GM23338 (cell line): ENCODE measurements at regions not wholly inside any gene's neighbourhood (a gene's known extent, or its start where the extent isn't known, plus 50 kb on each side); places are given as distances from the start of the nearest gene placed in this dataset.

Experiments
- ATAC-seq: fragments of 200-7000 bp; cut with Tn5 transposase; 3 replicates; pipeline ENCODE4 v1.9.1; 2020
- DNase-seq: peaks from one replicate; pipeline ENCODE4 v3.0.0-alpha.2; 2015; ENCODE audit warnings: low spot score
- H2AFZ ChIP-seq: fragments of 200-600 bp; sonication (generic); 2 replicates; pipeline ENCODE4 v1.8.0; 2016; ENCODE audit warnings: antibody characterized with exemption, mild to moderate bottlenecking, moderate library complexity
- H3F3A ChIP-seq: fragments of 200-600 bp; sonication (generic); replicated peaks from 2 replicates; pipeline ENCODE4 v1.8.0; 2017; ENCODE audit warnings: antibody characterized with exemption, mixed run types, low read depth
- H3K27ac ChIP-seq: fragments of 200-600 bp; sonication (generic); 2 replicates; pipeline ENCODE4 v1.6.1; 2016; ENCODE audit warnings: low read depth
- H3K27me3 ChIP-seq: fragments of 200-600 bp; sonication (generic); 2 replicates; pipeline ENCODE4 v1.8.0; 2016; ENCODE audit warnings: mild to moderate bottlenecking, mixed run types, moderate library complexity; ENCODE audit not compliant: insufficient read depth
- H3K36me3 ChIP-seq: fragments of 200-600 bp; sonication (generic); 2 replicates; pipeline ENCODE4 v1.8.0; 2016; ENCODE audit warnings: mild to moderate bottlenecking; ENCODE audit not compliant: insufficient read depth
- H3K4me1 ChIP-seq: fragments of 200-600 bp; sonication (generic); 2 replicates; pipeline ENCODE4 v1.8.0; 2016; ENCODE audit warnings: mild to moderate bottlenecking, moderate library complexity; ENCODE audit not compliant: insufficient read depth
- H3K4me2 ChIP-seq: fragments of 200-600 bp; sonication (generic); 2 replicates; pipeline ENCODE4 v1.7.1; 2017; ENCODE audit warnings: mixed run types
- H3K4me3 ChIP-seq: fragments of 200-600 bp; sonication (generic); 2 replicates; pipeline ENCODE4 v1.6.1; 2016; ENCODE audit warnings: mixed run types
- H3K79me2 ChIP-seq: fragments of 200-600 bp; sonication (generic); replicated peaks from 2 replicates; pipeline ENCODE4 v1.8.0; 2017; ENCODE audit warnings: mild to moderate bottlenecking; ENCODE audit not compliant: insufficient read depth
- H3K9me2 ChIP-seq: fragments of 200-600 bp; sonication (generic); 2 replicates; pipeline ENCODE4 v1.8.0; 2017; ENCODE audit not compliant: insufficient read depth
- H4K20me1 ChIP-seq: fragments of 200-600 bp; sonication (generic); replicated peaks from 2 replicates; pipeline ENCODE4 v1.8.0; 2017; ENCODE audit warnings: mild to moderate bottlenecking; ENCODE audit not compliant: insufficient read depth
- H3K27ac Mint-ChIP-seq: 2 replicates; pipeline ENCODE4 v1.8.0; 2020; ENCODE audit warnings: inconsistent platforms, mild to moderate bottlenecking, moderate library complexity, mixed read lengths
- H3K27me3 Mint-ChIP-seq: 3 replicates; pipeline ENCODE4 v1.8.0; 2022; ENCODE audit warnings: low read depth, mild to moderate bottlenecking, moderate library complexity, mixed read lengths, inconsistent platforms; ENCODE audit not compliant: insufficient read depth, poor library complexity
- H3K36me3 Mint-ChIP-seq: 3 replicates; pipeline ENCODE4 v1.8.0; 2021; ENCODE audit warnings: low read depth, mild to moderate bottlenecking, inconsistent platforms, moderate library complexity, mixed read lengths
- H3K4me1 Mint-ChIP-seq: 3 replicates; pipeline ENCODE4 v1.8.0; 2020; ENCODE audit warnings: mild to moderate bottlenecking, inconsistent platforms, mixed read lengths
- H3K4me3 Mint-ChIP-seq: 3 replicates; pipeline ENCODE4 v1.8.0; 2021; ENCODE audit warnings: moderate library complexity, mild to moderate bottlenecking, inconsistent platforms, mixed read lengths
- H3K9me3 Mint-ChIP-seq: 3 replicates; pipeline ENCODE4 v1.8.0; 2020; ENCODE audit warnings: moderate library complexity, mild to moderate bottlenecking, inconsistent platforms, mixed read lengths
- CREB1 ChIP-seq: fragments of 250-450 bp; sonication (Bioruptor Pico); IDR thresholded peaks from 2 replicates; pipeline ENCODE4 v1.5.0; 2020; ENCODE audit warnings: low read depth, mild to moderate bottlenecking, moderate library complexity
- EZH2phosphoT487 ChIP-seq: fragments of 200-600 bp; sonication (generic); IDR thresholded peaks from one replicate; pipeline ENCODE4 v1.8.1; 2018; ENCODE audit warnings: antibody characterized with exemption; ENCODE audit not compliant: unreplicated experiment
- JUNB ChIP-seq: IDR thresholded peaks from one replicate; pipeline ENCODE4 v1.6.1; 2016; ENCODE audit warnings: antibody characterized with exemption; ENCODE audit not compliant: unreplicated experiment
- NANOG ChIP-seq: IDR thresholded peaks from 2 replicates; pipeline ENCODE4 v1.6.1; 2016; ENCODE audit warnings: antibody characterized with exemption, borderline replicate concordance
- ZNF114 ChIP-seq: fragments of 250-450 bp; sonication (Bioruptor Pico); IDR thresholded peaks from 2 replicates; pipeline ENCODE4 v1.5.0; 2020; ENCODE audit warnings: mild to moderate bottlenecking, moderate library complexity
- ZNF331 ChIP-seq: fragments of 250-450 bp; sonication (Bioruptor Pico); IDR thresholded peaks from 2 replicates; pipeline ENCODE4 v1.5.0; 2020; ENCODE audit warnings: low read depth, mild to moderate bottlenecking, moderate library complexity
- TF ChIP-seq, protein P1 (sequence below): IDR thresholded peaks from 2 replicates; pipeline ENCODE4 v1.6.1; 2016; ENCODE audit warnings: antibody characterized with exemption
- TF ChIP-seq, protein P2 (sequence below), 2 experiments: fragments of 200-600 bp in 1 of 2; sonication (generic) in 1 of 2; conservative IDR thresholded peaks; 2 replicates each; pipeline versions ENCODE4 v1.5.1 to v1.6.1; 2016 to 2017; ENCODE audit warnings: antibody characterized with exemption in 2 of 2, low read depth in 2 of 2, mild to moderate bottlenecking in 2 of 2, moderate library complexity in 1 of 2
- TF ChIP-seq, protein P3 (sequence below): fragments of 250-450 bp; sonication (Bioruptor Pico); IDR thresholded peaks from 2 replicates; pipeline ENCODE4 v1.5.0; 2020; ENCODE audit warnings: mild to moderate bottlenecking, moderate library complexity

DNA sequence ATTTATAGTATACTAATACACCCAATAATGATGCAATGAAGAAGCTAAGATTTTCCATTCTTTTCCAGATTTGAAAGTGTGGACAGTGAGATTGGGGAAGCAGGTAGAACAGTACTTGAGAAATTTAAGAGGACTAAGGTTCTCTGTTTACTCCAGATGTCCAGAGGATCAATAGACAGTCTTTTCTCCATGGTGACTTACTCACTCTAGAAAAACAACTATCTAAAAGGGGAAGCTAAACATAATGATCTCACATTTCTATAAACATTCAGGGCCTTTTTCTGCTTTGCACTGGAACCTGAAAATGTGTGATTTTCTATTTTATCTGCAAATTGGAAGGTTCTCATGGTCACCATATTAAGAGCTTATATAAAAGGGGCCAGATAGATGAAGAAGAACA lies 93.9 kb upstream of the ZBTB18 start:
- Histone ChIP-seq H3K4me2 (no peak overlapping the region), H2AFZ (no peak overlapping the region), H3K27ac (no peak overlapping the region), H3K27me3 (no peaks in the 10 kb centered on the region), H3K9me2 (no peaks in the 10 kb centered on the region), H3K79me2 (no peaks in the 10 kb centered on the region), H3K36me3 (no peaks in the 10 kb centered on the region), H4K20me1 (no peaks in the 10 kb centered on the region), H3K4me3 (no peak overlapping the region), H3F3A (no peaks in the 10 kb centered on the region), H3K4me1 (peaks cover 5% of the 10 kb centered on the region; the same call in 1 of the 2 replicates)
- DNase-seq, result no peak
- Mint-ChIP-seq H3K27ac (no peak overlapping the region), H3K36me3 (no peaks in the 10 kb centered on the region), H3K27me3 (peaks cover 3% of the 10 kb centered on the region), H3K4me3 (no peak overlapping the region), H3K4me1 (peaks cover 7% of the 10 kb centered on the region), H3K9me3 (no peaks in the 10 kb centered on the region)
- TF ChIP-seq ZNF331 (CRISPR knock-in tag), result no peak
- TF ChIP-seq, protein P1, sequence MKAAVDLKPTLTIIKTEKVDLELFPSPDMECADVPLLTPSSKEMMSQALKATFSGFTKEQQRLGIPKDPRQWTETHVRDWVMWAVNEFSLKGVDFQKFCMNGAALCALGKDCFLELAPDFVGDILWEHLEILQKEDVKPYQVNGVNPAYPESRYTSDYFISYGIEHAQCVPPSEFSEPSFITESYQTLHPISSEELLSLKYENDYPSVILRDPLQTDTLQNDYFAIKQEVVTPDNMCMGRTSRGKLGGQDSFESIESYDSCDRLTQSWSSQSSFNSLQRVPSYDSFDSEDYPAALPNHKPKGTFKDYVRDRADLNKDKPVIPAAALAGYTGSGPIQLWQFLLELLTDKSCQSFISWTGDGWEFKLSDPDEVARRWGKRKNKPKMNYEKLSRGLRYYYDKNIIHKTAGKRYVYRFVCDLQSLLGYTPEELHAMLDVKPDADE, result no peak
- TF ChIP-seq, protein P2, sequence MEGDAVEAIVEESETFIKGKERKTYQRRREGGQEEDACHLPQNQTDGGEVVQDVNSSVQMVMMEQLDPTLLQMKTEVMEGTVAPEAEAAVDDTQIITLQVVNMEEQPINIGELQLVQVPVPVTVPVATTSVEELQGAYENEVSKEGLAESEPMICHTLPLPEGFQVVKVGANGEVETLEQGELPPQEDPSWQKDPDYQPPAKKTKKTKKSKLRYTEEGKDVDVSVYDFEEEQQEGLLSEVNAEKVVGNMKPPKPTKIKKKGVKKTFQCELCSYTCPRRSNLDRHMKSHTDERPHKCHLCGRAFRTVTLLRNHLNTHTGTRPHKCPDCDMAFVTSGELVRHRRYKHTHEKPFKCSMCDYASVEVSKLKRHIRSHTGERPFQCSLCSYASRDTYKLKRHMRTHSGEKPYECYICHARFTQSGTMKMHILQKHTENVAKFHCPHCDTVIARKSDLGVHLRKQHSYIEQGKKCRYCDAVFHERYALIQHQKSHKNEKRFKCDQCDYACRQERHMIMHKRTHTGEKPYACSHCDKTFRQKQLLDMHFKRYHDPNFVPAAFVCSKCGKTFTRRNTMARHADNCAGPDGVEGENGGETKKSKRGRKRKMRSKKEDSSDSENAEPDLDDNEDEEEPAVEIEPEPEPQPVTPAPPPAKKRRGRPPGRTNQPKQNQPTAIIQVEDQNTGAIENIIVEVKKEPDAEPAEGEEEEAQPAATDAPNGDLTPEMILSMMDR (conservative IDR thresholded peaks at IDR 0.05; ENCODE audit: low read depth in 2 of 2), result no peak
- ATAC-seq, result no peak

DNA sequence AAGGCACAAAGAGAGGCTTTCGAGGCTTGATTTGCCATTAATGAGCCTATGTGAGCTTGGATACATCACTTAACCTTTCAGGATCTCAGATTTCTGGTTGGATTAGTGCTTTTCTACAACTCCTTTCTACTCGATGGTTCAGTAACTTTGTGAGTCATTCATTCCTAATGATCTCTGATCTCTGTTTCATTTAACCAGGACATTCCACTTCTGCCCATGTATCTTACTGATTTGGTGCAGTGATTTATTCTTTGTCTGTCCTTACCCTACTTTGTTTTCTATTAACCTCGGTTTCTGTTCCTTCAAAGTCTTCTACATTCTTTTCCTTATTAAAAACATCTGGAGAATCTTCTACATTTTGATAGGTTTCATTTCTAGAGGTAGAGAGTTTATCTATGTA lies 94.6 kb upstream of the ZBTB18 start:
- Mint-ChIP-seq H3K36me3 (no peaks in the 10 kb centered on the region), H3K4me3 (no peak overlapping the region), H3K27me3 (peaks cover 3% of the 10 kb centered on the region), H3K4me1 (peaks cover 7% of the 10 kb centered on the region), H3K9me3 (no peaks in the 10 kb centered on the region), H3K27ac (no peak overlapping the region)
- H3K4me2 ChIP-seq, result no peak overlapping the region
- H3K27ac ChIP-seq, result no peak overlapping the region
- no peak overlapping the region for H2AFZ ChIP-seq
- H3K79me2 ChIP-seq, result no peaks in the 10 kb centered on the region
- H3K9me2 ChIP-seq, result no peaks in the 10 kb centered on the region
- no peak for DNase-seq
- H3F3A ChIP-seq, result no peaks in the 10 kb centered on the region
- H4K20me1 ChIP-seq, result no peaks in the 10 kb centered on the region
- ATAC-seq, result no peak
- no peaks in the 10 kb centered on the region for H3K27me3 ChIP-seq
- H3K4me3 ChIP-seq, result no peak overlapping the region
- peaks cover 5% of the 10 kb centered on the region; the same call in 1 of the 2 replicates for H3K4me1 ChIP-seq
- H3K36me3 ChIP-seq, result no peaks in the 10 kb centered on the region
- TF ChIP-seq JUNB (no peak), NANOG (no peak), ZNF114 (CRISPR knock-in tag) (no peak), EZH2phosphoT487 (no peak), CREB1 (CRISPR knock-in tag) (no peak)
- TF ChIP-seq, protein P2 (conservative IDR thresholded peaks at IDR 0.05; ENCODE audit: low read depth in 2 of 2), result no peak
- TF ChIP-seq, protein P1, result no peak
- TF ChIP-seq, protein P3, sequence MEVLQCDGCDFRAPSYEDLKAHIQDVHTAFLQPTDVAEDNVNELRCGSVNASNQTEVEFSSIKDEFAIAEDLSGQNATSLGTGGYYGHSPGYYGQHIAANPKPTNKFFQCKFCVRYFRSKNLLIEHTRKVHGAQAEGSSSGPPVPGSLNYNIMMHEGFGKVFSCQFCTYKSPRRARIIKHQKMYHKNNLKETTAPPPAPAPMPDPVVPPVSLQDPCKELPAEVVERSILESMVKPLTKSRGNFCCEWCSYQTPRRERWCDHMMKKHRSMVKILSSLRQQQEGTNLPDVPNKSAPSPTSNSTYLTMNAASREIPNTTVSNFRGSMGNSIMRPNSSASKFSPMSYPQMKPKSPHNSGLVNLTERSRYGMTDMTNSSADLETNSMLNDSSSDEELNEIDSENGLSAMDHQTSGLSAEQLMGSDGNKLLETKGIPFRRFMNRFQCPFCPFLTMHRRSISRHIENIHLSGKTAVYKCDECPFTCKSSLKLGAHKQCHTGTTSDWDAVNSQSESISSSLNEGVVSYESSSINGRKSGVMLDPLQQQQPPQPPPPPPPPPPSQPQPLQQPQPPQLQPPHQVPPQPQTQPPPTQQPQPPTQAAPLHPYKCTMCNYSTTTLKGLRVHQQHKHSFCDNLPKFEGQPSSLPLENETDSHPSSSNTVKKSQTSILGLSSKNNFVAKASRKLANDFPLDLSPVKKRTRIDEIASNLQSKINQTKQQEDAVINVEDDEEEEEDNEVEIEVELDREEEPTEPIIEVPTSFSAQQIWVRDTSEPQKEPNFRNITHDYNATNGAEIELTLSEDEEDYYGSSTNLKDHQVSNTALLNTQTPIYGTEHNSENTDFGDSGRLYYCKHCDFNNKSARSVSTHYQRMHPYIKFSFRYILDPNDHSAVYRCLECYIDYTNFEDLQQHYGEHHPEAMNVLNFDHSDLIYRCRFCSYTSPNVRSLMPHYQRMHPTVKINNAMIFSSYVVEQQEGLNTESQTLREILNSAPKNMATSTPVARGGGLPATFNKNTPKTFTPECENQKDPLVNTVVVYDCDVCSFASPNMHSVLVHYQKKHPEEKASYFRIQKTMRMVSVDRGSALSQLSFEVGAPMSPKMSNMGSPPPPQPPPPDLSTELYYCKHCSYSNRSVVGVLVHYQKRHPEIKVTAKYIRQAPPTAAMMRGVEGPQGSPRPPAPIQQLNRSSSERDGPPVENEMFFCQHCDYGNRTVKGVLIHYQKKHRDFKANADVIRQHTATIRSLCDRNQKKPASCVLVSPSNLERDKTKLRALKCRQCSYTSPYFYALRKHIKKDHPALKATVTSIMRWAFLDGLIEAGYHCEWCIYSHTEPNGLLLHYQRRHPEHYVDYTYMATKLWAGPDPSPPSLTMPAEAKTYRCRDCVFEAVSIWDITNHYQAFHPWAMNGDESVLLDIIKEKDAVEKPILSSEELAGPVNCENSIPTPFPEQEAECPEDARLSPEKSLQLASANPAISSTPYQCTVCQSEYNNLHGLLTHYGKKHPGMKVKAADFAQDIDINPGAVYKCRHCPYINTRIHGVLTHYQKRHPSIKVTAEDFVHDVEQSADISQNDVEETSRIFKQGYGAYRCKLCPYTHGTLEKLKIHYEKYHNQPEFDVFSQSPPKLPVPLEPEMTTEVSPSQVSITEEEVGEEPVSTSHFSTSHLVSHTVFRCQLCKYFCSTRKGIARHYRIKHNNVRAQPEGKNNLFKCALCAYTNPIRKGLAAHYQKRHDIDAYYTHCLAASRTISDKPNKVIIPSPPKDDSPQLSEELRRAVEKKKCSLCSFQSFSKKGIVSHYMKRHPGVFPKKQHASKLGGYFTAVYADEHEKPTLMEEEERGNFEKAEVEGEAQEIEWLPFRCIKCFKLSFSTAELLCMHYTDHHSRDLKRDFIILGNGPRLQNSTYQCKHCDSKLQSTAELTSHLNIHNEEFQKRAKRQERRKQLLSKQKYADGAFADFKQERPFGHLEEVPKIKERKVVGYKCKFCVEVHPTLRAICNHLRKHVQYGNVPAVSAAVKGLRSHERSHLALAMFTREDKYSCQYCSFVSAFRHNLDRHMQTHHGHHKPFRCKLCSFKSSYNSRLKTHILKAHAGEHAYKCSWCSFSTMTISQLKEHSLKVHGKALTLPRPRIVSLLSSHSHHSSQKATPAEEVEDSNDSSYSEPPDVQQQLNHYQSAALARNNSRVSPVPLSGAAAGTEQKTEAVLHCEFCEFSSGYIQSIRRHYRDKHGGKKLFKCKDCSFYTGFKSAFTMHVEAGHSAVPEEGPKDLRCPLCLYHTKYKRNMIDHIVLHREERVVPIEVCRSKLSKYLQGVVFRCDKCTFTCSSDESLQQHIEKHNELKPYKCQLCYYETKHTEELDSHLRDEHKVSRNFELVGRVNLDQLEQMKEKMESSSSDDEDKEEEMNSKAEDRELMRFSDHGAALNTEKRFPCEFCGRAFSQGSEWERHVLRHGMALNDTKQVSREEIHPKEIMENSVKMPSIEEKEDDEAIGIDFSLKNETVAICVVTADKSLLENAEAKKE (CRISPR knock-in tag), result no peak
